HG02678 (cell line): ENCODE measurements at regions not wholly inside any gene's neighbourhood (a gene's known extent, or its start where the extent isn't known, plus 50 kb on each side); places are given as distances from the start of the nearest gene placed in this dataset.
"Not testable (repeated sequence)": the region's sequence is repeated elsewhere in the genome, so short reads cannot be mapped to it uniquely, and the experiment has no call there.

Source experiments
- ATAC-seq: cut with Tn5 transposase; IDR thresholded peaks from one replicate; pipeline ENCODE4 v1.9.1; 2021; ENCODE audit warnings: mild to moderate bottlenecking, moderate library complexity; ENCODE audit not compliant: unreplicated experiment

GRCh38 chr21:20292280-20292679 is 705.9 kb upstream of the NCAM2 start:
- ATAC-seq = no peak

DNA sequence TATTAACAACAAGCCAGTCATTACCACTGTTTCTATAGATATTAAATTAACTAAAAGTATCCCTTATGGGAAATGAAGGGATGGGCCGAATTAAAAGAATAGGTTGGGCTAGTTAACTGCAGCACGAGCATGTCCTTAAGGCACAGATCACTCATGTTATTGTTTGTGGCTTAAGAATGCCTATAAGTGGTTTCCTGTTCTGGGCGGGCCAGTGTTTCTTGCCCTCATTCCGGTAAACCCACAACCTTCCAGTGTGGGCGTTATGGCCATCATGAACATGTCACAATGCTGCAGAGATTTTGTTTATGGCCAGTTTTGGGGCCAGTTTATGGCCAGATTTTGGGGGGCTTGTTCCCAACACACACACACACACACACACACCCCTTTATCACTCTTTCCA is 705.4 kb upstream of the NCAM2 start:
- not testable (repeated sequence) for ATAC-seq

DNA sequence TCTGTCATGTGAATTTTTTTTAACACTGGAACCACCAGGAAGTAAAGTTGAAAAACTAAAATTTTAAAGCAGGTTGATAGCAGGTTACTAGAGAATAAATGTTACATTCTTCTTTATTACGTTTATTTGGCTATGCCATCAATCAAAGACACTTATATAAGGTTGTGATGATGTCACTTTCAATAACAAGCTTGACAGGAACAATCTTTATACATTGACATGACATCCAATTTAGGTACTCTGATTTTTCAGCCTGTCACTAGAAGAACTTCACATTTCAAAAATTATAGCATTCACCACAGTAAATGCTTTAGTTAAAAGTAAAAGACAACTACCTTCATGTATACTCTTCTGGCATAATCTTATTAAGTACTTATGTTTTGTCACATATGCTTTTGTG is 696.8 kb upstream of the NCAM2 start:
- ATAC-seq = no peak

DNA sequence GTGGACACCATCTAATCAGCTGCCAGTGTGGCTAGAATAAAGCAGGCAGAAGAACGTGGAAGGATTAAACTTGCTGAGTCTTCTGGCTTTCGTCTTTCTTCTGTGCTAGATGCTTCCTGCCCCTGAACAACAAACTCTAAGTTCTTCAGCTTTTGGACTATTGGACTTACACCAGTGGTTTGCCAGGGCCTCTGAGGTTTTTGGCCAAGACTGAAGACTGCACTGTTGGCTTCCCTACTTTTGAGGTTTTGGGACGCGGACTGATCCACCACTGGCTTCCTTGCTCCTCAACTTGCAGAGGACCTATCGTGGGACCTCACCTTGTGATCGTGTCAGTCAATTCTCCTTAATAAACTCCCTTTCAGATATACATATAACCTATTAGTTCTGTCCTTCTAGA is 696.1 kb upstream of the NCAM2 start:
- ATAC-seq = no peak

- no peak for ATAC-seq
Measured at GRCh38 chr21:20306836-20307235, 691.4 kb upstream of the NCAM2 start.

- no peak for ATAC-seq
Measured at GRCh38 chr21:20308586-20309315, 689.5 kb upstream of the NCAM2 start.

DNA sequence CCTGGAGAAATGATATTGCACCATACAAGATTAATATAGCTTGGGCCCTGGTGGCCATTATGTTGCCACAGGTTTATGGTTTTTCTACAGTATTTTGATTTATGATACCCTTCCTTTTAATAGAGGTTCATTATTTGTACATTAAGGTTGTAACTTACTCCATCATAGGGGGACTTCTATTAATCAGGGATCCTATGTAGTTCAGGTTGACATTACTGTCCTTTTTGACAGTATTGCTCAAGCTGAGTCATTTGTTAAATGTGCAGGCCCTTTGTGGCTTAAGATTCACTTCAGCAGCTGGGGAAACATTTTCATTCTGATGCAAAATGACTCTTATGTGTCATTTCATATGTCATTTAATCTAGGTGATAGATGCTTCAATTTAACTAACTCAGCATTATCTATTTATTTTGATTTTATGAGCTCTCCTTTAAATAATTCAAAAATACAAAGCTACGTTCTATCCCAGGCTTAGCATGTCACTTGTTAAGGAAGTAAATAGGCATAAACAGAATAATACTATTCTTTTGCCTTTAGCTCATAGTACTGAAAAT is 686.9 kb upstream of the NCAM2 start:
- no peak for ATAC-seq

DNA sequence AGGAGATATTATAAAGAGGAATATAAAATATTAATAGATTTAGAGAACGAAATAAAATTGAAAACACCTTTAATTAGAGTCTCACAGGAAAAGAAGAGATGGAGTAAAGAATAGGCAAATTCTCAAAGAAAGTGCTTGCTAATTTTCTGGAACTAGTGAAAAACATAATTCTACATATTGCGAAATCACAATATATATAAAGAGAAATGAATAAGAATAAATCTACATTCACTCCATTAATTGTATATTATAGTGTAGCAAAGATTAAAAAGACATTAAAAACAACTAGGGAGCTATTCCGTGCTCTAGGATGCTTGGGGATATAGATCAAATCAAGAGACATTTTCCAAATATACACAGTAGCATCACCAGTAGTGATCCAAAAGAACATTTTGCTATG is 685.2 kb upstream of the NCAM2 start:
- ATAC-seq = no peak

GRCh38 chr21:20315042-20315441 is 683.2 kb upstream of the NCAM2 start:
- ATAC-seq = no peak

DNA sequence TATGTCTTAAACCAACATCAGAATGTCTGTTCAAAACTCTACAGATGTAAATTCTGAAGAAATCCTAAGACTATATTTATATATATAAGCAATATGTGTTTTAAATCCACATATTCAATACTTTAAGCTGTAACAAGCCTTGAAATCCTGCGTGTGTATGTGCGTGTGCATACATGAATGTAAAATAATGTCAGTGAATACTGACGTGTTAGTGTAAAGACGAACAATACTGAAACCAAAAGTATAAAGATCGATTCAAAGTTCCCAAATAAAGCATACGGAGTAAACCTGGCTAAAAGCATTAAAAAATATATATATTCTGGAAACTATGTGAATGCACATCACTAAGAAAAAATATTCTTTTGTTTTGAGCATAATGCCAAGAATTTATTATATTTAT is 668.6 kb upstream of the NCAM2 start:
- no peak for ATAC-seq

- ATAC-seq = no peak
Measured at GRCh38 chr21:20330652-20331051, 667.6 kb upstream of the NCAM2 start.

- no peak for ATAC-seq
Measured at GRCh38 chr21:20334585-20334984, 663.6 kb upstream of the NCAM2 start.

DNA sequence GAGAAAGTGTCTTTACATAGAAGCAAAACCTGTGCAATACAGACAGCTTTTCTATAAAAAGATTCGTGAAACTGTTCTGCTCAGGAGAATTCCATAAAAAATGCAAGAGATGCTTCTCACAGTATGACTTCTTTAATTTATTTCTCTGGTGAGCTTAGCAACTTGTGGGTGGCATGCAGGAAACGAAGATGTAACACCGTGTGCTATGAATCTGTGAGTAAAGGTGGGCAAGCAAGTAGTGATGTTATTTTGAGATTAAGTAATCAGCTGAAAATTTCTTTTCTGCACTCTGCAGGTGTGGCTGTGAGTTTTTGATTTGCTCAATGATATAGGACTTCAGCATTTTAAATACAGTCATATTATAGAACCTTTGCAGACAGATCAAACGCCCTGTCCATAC is 656.8 kb upstream of the NCAM2 start:
- ATAC-seq = no peak

GRCh38 chr21:20343186-20343585 is 655.0 kb upstream of the NCAM2 start:
- no peak for ATAC-seq

DNA sequence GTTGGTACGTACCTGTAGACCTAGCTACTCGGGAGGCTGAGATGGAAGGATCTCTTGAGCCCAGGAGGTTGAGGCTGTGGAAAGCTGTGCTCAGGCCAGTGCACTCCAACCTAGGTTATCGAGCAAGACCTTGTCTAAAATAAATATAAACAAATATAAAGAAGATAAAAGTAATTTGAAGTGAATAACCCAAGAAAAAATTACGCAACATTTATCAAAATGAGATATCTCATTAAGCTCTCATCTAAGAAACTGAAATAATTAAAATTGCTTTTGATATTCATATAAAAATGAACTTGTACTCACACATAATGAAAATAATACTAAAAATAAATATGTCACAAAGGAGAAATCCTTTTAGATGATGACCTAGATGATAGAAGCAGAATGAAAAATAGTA is 647.1 kb upstream of the NCAM2 start:
- ATAC-seq = no peak

DNA sequence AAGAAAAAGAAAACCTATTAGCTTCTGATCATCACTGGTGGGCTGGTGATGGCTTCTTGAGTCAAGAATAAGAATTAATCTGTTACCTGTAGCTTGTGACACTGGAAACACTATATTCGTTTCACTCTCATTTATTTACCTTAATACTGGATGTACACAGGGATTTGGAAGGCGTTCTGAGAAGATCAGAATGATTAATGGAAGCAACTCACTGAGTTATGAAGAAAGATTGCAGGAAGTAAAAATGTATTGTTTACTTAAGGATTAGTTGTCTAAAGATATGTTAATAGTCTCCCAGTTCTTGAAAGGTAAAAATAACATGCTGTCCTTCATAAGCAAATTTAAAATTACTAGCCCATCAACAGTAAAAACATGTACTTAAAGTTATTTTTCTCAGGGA is 644.9 kb upstream of the NCAM2 start:
- ATAC-seq = no peak

GRCh38 chr21:20373031-20373430 is 625.2 kb upstream of the NCAM2 start:
- no peak for ATAC-seq

DNA sequence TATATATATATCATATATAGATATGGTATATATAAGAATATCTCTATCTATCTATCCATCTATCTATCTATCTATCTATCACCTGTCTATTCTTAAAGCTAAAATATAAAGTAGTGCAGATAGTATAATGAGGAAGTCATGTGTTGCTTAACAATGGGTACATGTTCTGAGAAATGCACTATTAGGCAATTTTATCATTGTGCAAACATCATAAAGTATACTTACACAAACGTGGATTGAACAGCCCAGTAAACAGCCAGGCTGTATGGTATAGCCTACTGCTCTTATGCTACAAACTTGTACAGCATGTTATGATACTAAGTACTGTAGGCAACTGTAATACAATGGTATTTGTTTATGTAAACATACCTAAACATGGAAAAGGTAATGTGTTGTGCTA is 621.0 kb upstream of the NCAM2 start:
- no peak for ATAC-seq

GRCh38 chr21:20388400-20388799 is 609.8 kb upstream of the NCAM2 start:
- no peak for ATAC-seq

DNA sequence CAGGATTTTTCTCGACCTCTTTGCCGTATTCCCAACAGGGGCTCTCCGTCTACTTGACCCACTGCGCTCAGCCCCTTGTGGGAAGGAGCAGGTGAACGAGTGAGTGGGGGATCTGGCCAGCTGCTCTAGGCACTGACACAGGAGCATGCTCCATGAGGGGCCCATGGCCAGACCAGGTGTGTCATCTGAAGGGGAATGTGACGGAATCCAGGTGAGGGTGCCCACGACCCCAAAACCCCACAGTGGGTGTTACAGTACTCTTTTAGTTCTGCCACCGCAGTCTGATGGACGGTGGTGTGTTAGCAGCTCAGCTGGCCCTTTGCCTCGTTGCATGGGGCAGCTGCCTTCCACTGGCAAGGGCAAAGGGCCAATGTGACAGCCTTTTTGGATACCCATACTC is 601.4 kb upstream of the NCAM2 start:
- ATAC-seq = no peak

GRCh38 chr21:20404915-20405314 is 593.3 kb upstream of the NCAM2 start:
- no peak for ATAC-seq

GRCh38 chr21:20418353-20418752 is 579.9 kb upstream of the NCAM2 start:
- ATAC-seq = no peak

- no peak for ATAC-seq
Measured at GRCh38 chr21:20419772-20420171, 578.4 kb upstream of the NCAM2 start.
